Superior temporal gyrus (tissue), 1 donor: ENCODE measurements at regions not wholly inside any gene's neighbourhood (a gene's known extent, or its start where the extent isn't known, plus 50 kb on each side); places are given as distances from the start of the nearest gene placed in this dataset.
A peak's percentile ranks its signal among the peaks of the same experiment; 100 is the strongest.
"Not testable (repeated sequence)": the region's sequence is repeated elsewhere in the genome, so short reads cannot be mapped to it uniquely, and the experiment has no call there.

Experiments used
- DNase-seq: peaks from one replicate; pipeline ENCODE4 v3.0.0-alpha.2; 2016; ENCODE audit errors: extremely low spot score

- no peak for DNase-seq
These were observed 79.6 kb downstream of the INSIG1 start for GRCh38 chr7:155377071-155377837.

- DNase-seq: no peak
These were observed 79.9 kb upstream of the EN2 start for GRCh38 chr7:155377838-155378579.

- no peak for DNase-seq
These were observed 79.4 kb upstream of the EN2 start for GRCh38 chr7:155378580-155378934.

GRCh38 chr7:155378959-155379871 lies 78.7 kb upstream of the EN2 start:
- DNase-seq: no peak

- peak; percentile 79 for DNase-seq
These were observed 77.6 kb upstream of the EN2 start for GRCh38 chr7:155380221-155380861.

GRCh38 chr7:155380976-155381851 lies 76.7 kb upstream of the EN2 start:
- no peak for DNase-seq

GRCh38 chr7:155381852-155382801 lies 75.8 kb upstream of the EN2 start:
- no peak for DNase-seq

GRCh38 chr7:155382802-155383171 lies 75.1 kb upstream of the EN2 start:
- no peak for DNase-seq

- DNase-seq: no peak
These were observed 74.0 kb upstream of the EN2 start for GRCh38 chr7:155383756-155384491.

GRCh38 chr7:155384751-155385150 lies 73.2 kb upstream of the EN2 start:
- no peak for DNase-seq

GRCh38 chr7:155385182-155385581 lies 72.7 kb upstream of the EN2 start:
- DNase-seq: not testable (repeated sequence)

GRCh38 chr7:155386608-155387007 lies 71.3 kb upstream of the EN2 start:
- DNase-seq: no peak

- DNase-seq: no peak
These were observed 70.8 kb upstream of the EN2 start for GRCh38 chr7:155387066-155387620.

GRCh38 chr7:155388561-155388960 lies 69.4 kb upstream of the EN2 start:
- DNase-seq: no peak

GRCh38 chr7:155391414-155391813 lies 66.5 kb upstream of the EN2 start:
- no peak for DNase-seq

- no peak for DNase-seq
These were observed 65.0 kb upstream of the EN2 start for GRCh38 chr7:155392726-155393570.

- DNase-seq: no peak
These were observed 63.5 kb upstream of the EN2 start for GRCh38 chr7:155394413-155394812.
